GM03348 (cell line): ENCODE measurements at regions not wholly inside any gene's neighbourhood (a gene's known extent, or its start where the extent isn't known, plus 50 kb on each side); places are given as distances from the start of the nearest gene placed in this dataset.

ENCODE experiments used
- DNase-seq: peaks from one replicate; pipeline ENCODE4 v3.0.0; 2012; ENCODE audit warnings: low spot score

GRCh38 chr7:16320099-16320660, 101.2 kb downstream of the CRPPA start:
- no peak for DNase-seq

- no peak for DNase-seq
Measured at GRCh38 chr7:16318989-16319915, 102.1 kb downstream of the CRPPA start.

GRCh38 chr7:16318463-16318862, 102.9 kb downstream of the CRPPA start:
- DNase-seq: no peak

- no peak for DNase-seq
Measured at GRCh38 chr7:16317406-16317805, 103.9 kb downstream of the CRPPA start.

- DNase-seq: no peak
Measured at GRCh38 chr7:16315280-16315679, 106.1 kb downstream of the CRPPA start.

- no peak for DNase-seq
Measured at GRCh38 chr7:16309129-16309528, 112.2 kb downstream of the CRPPA start.

- no peak for DNase-seq
Measured at GRCh38 chr7:16301291-16301690, 120.0 kb downstream of the CRPPA start.

- no peak for DNase-seq
Measured at GRCh38 chr7:16300361-16300895, 120.9 kb downstream of the CRPPA start.

- DNase-seq: no peak
Measured at GRCh38 chr7:16299853-16300252, 121.5 kb downstream of the CRPPA start.

- no peak for DNase-seq
Measured at GRCh38 chr7:16298221-16298620, 123.1 kb downstream of the CRPPA start.

- no peak for DNase-seq
Measured at GRCh38 chr7:16295558-16295957, 125.8 kb downstream of the CRPPA start.

- DNase-seq: no peak
Measured at GRCh38 chr7:16293669-16294425, 127.5 kb downstream of the CRPPA start.

- no peak for DNase-seq
Measured at GRCh38 chr7:16284581-16284980, 136.8 kb downstream of the CRPPA start.

- no peak for DNase-seq
Measured at GRCh38 chr7:16278167-16278787, 143.1 kb downstream of the CRPPA start.

- peak; percentile 41 for DNase-seq
Measured at GRCh38 chr7:16271990-16272665, 149.2 kb downstream of the CRPPA start.

GRCh38 chr7:16271355-16271915, 149.9 kb downstream of the CRPPA start:
- no peak for DNase-seq

GRCh38 chr7:16270844-16271243, 150.5 kb downstream of the CRPPA start:
- DNase-seq: no peak

GRCh38 chr7:16268821-16269768, 152.2 kb downstream of the CRPPA start:
- peak; percentile 36 for DNase-seq

GRCh38 chr7:16267953-16268820, 153.2 kb downstream of the CRPPA start:
- DNase-seq: no peak
